ENCODE measurements at regions not wholly inside any gene's neighbourhood (a gene's known extent, or its start where the extent isn't known, plus 50 kb on each side); places are given as distances from the start of the nearest gene placed in this dataset.

- TF ChIP-seq POLR2A (IDR thresholded peaks at IDR 0.05; ENCODE audit: low read length) (no peak), GATA1 (IDR thresholded peaks at IDR 0.05; ENCODE audit: low read depth, low read length) (no peak)
These were observed 200.7 kb upstream of the FOXN2 start for GRCh38 chr2:48113767-48114166.
